HepG2 (cell line): ENCODE measurements at regions not wholly inside any gene's neighbourhood (a gene's known extent, or its start where the extent isn't known, plus 50 kb on each side); places are given as distances from the start of the nearest gene placed in this dataset.
A peak's percentile ranks its signal among the peaks of the same experiment; 100 is the strongest.

Experiments
- ATAC-seq: fragments of 200-7000 bp; cut with Tn5 transposase; 3 replicates; pipeline ENCODE4 v1.9.1; 2020; ENCODE audit warnings: mild to moderate bottlenecking, moderate library complexity
- BruUV-seq: library from RNA; stranded (reverse); fragments of 400-500 nt; replicated peaks from 2 replicates; lab custom pipeline; 2021; lab: Mats Ljungman, UMichigan
- CTCF ChIA-PET: fragments of 300-600 bp; formaldehyde crosslinking; extraction: SDS; loops from one replicate; lab custom pipeline; 2021; ENCODE audit warnings: low total read pairs, inconsistent platforms, low intra/inter-chr PET ratio; lab: Yijun Ruan, JAX
- POLR2A ChIA-PET: fragments of 350-600 bp; sonication (Branson Sonifier 250); formaldehyde crosslinking; loops from one replicate; lab custom pipeline; 2020; ENCODE audit warnings: antibody characterized with exemption, inconsistent platforms; lab: Yijun Ruan, JAX
- DNase-seq: peaks from one replicate; pipeline ENCODE4 v3.0.0-alpha.2; 2015; ENCODE audit warnings: low spot score
- FAIRE-seq: peaks from 3 replicates; lab custom pipeline; 2011; peaks lifted over from hg19 to GRCh38; lab: Jason Lieb, UNC
- H2AFZ ChIP-seq: one replicate; pipeline ENCODE4 v1.6.1; 2011; ENCODE audit warnings: low read length, inconsistent platforms
- H3K27ac ChIP-seq: fragments of 300-600 bp; 3 replicates; pipeline ENCODE4 v1.8.0; 2011; ENCODE audit warnings: mixed run types, mild to moderate bottlenecking, mixed read lengths, low read length, inconsistent platforms; ENCODE audit not compliant: insufficient read depth; ENCODE audit errors: extremely low read length
- H3K27me3 ChIP-seq, 2 experiments: fragments of 200-600 bp in 1 of 2; 2 replicates in 1 of 2; 3 replicates in 1 of 2; pipeline versions ENCODE4 v1.6.0 to v1.8.0; 2011; ENCODE audit warnings: low read length in 2 of 2, mild to moderate bottlenecking in 2 of 2, moderate library complexity in 2 of 2, inconsistent platforms in 1 of 2; ENCODE audit not compliant: insufficient read depth in 2 of 2, control insufficient read depth in 1 of 2
- H3K36me3 ChIP-seq, 2 experiments: fragments of 200-600 bp in 1 of 2; replicated peaks in 1 of 2; 2 replicates in 1 of 2; 3 replicates in 1 of 2; pipeline versions ENCODE4 v1.5.1 to v1.8.0; 2011; ENCODE audit warnings: low read length in 2 of 2, inconsistent platforms in 1 of 2; ENCODE audit not compliant: insufficient read depth in 2 of 2, control insufficient read depth in 1 of 2
- H3K4me1 ChIP-seq: 2 replicates; pipeline ENCODE4 v1.5.1; 2012; ENCODE audit warnings: low read length, inconsistent platforms; ENCODE audit not compliant: insufficient read depth
- H3K4me2 ChIP-seq: 2 replicates; pipeline ENCODE4 v1.6.0; 2011; ENCODE audit warnings: low read depth, low read length, inconsistent platforms
- H3K4me3 ChIP-seq, 3 experiments: fragments of 200-600 bp in 1 of 3; sonication (generic), shearing (Covaris generic) in 1 of 3; replicated peaks in 1 of 3; 2 replicates each; pipeline ENCODE4 v1.5.1; 2011 to 2016; ENCODE audit warnings: low read length in 3 of 3, inconsistent platforms in 2 of 3, low read depth in 2 of 3, mild to moderate bottlenecking in 2 of 3, control low read depth in 1 of 3, mixed read lengths in 1 of 3; ENCODE audit not compliant: insufficient read depth in 1 of 3
- H3K79me2 ChIP-seq: one replicate; pipeline ENCODE4 v1.6.1; 2011; ENCODE audit warnings: low read length, inconsistent platforms; ENCODE audit not compliant: insufficient read depth
- H3K9ac ChIP-seq: 2 replicates; pipeline ENCODE4 v1.6.0; 2011; ENCODE audit warnings: mild to moderate bottlenecking, low read depth, low read length, inconsistent platforms; ENCODE audit not compliant: insufficient read depth
- H3K9me3 ChIP-seq: 2 replicates; pipeline ENCODE4 v1.5.1; 2012; ENCODE audit warnings: mild to moderate bottlenecking, low read length
- H4K20me1 ChIP-seq: 2 replicates; pipeline ENCODE4 v1.6.0; 2011; ENCODE audit warnings: inconsistent platforms, mild to moderate bottlenecking, low read length, moderate library complexity; ENCODE audit not compliant: insufficient read depth
- CENPT ChIP-seq: sonication (generic); formaldehyde crosslinking; IDR thresholded peaks from 2 replicates; pipeline ENCODE4 v1.8.0; 2022; ENCODE audit warnings: low read depth, mild to moderate bottlenecking, moderate library complexity, missing genetic modification reagents
- MAFF ChIP-seq: IDR thresholded peaks from 2 replicates; pipeline ENCODE4 v1.6.1; 2011; ENCODE audit warnings: low read depth, low read length, improper control_type of control experiment
- MAFK ChIP-seq, 2 experiments: IDR thresholded peaks in 1 of 2; conservative IDR thresholded peaks in 1 of 2; 2 replicates each; pipeline ENCODE4 v1.6.1; 2011; ENCODE audit warnings: improper control_type of control experiment in 2 of 2, low read length in 2 of 2
- NFYC ChIP-seq: IDR thresholded peaks from 2 replicates; pipeline ENCODE4 v1.6.1; 2016; ENCODE audit warnings: missing genetic modification reagents, missing compliant biosample characterization
- WGBS: methylation state at CpG from one replicate; pipeline ENCODE4 v1.1.6; 2017; ENCODE audit warnings: low lambda C conversion rate; 5-methylcytosine and 5-hydroxymethylcytosine counted together
- in situ Hi-C: cut with HindIII; loops from 2 replicates; pipeline ENCODE4 v1.10.0; 2017; ENCODE audit warnings: low pct_unique_long_range_greater_than_20kb; ENCODE audit not compliant: extremely low pct_ligation_motif_present
- intact Hi-C: fragments of 100-400 bp; cut with micrococcal nuclease; formaldehyde crosslinking; loops from one replicate; pipeline ENCODE4 v1.10.0; 2022; ENCODE audit not compliant: unreplicated experiment
- TF ChIP-seq, protein P1 (sequence below): sonication (generic); formaldehyde crosslinking; IDR thresholded peaks from 2 replicates; pipeline ENCODE4 v1.8.0; 2022; ENCODE audit warnings: missing genetic modification reagents, low read depth, mild to moderate bottlenecking, borderline replicate concordance

GRCh38 chr2:12288048-12288447 lies 428.7 kb upstream of the TRIB2 start:
- FAIRE-seq (no peak), DNase-seq (no peak), ATAC-seq (no peak)
- Histone ChIP-seq H3K4me3 (no peak overlapping the region), H3K79me2 (no peaks in the 10 kb centered on the region), H4K20me1 (no peaks in the 10 kb centered on the region), H3K27me3 (no peaks in the 10 kb centered on the region), H3K36me3 (no peaks in the 10 kb centered on the region), H2AFZ (no peak overlapping the region), H3K27ac (no peak overlapping the region), H3K4me1 (no peaks in the 10 kb centered on the region), H3K9ac (no peak overlapping the region), H3K4me2 (no peak overlapping the region), H3K9me3 (no peaks in the 10 kb centered on the region)
- ChIA-PET CTCF (no interaction called here), POLR2A (no interaction called here)
- WGBS: 0% methylated on average over 2 of the region's 2 CpGs
- intact Hi-C loops (no loop called here), in situ Hi-C loops (no loop called here)
- BruUV-seq: no TSS peak
- TF ChIP-seq NFYC: no peak
- no peak for TF ChIP-seq CENPT (CRISPR knock-in tag)

- no peak for DNase-seq
- ATAC-seq: no peak
- Histone ChIP-seq H3K27ac (no peak overlapping the region), H3K36me3 (no peaks in the 10 kb centered on the region), H3K9ac (no peak overlapping the region), H3K4me3 (no peak overlapping the region), H3K27me3 (no peaks in the 10 kb centered on the region), H3K79me2 (no peaks in the 10 kb centered on the region), H4K20me1 (no peaks in the 10 kb centered on the region), H3K9me3 (no peaks in the 10 kb centered on the region), H2AFZ (no peak overlapping the region), H3K4me1 (no peaks in the 10 kb centered on the region), H3K4me2 (no peak overlapping the region)
- intact Hi-C loops (no loop called here), in situ Hi-C loops (no loop called here)
- POLR2A ChIA-PET: no interaction called here
- TF ChIP-seq MAFK (conservative IDR thresholded peaks at IDR 0.05 in 1 of 2, IDR thresholded peaks at IDR 0.05 in 1 of 2; ENCODE audit: low read length in 2 of 2) (peak in 1 of 2 experiments; percentile 77; a peak in 3 of 4 replicates), MAFF (peak; percentile 39; the same call in 1 of the 2 replicates)
- TF ChIP-seq, protein P1, sequence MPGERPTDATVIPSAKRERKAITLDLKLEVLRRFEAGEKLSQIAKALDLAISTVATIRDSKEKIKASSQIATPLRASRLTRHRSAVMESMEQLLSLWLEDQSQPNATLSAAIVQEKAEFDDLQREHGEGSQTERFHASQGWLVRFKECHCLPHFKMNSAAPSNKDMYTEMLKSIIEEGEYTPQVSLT (CRISPR knock-in tag): no peak
- CTCF ChIA-PET: no interaction called here
- no TSS peak for BruUV-seq
- WGBS: 12% methylated on average over 3 of the region's 3 CpGs
- no peak for FAIRE-seq
These were observed 427.5 kb upstream of the TRIB2 start for GRCh38 chr2:12289120-12289802.
